Central memory CD4-positive, alpha-beta T cell (primary cell): ENCODE measurements at regions not wholly inside any gene's neighbourhood (a gene's known extent, or its start where the extent isn't known, plus 50 kb on each side); places are given as distances from the start of the nearest gene placed in this dataset.

Experiments
- DNase-seq: peaks from one replicate; pipeline ENCODE4 v3.0.0; 2022

GRCh38 chr2:146321175-146321574, 1523.7 kb upstream of the ACVR2A start:
- DNase-seq, result no peak

GRCh38 chr2:146317959-146318358, 1526.9 kb upstream of the ACVR2A start:
- DNase-seq, result no peak

GRCh38 chr2:146312899-146313298, 1531.9 kb upstream of the ACVR2A start:
- DNase-seq, result no peak

GRCh38 chr2:146305164-146305563, 1539.7 kb upstream of the ACVR2A start:
- DNase-seq, result no peak

- DNase-seq, result no peak
Observed at GRCh38 chr2:146301287-146301686, 1543.5 kb upstream of the ACVR2A start.

- no peak for DNase-seq
Observed at GRCh38 chr2:146295080-146295670, 1549.7 kb upstream of the ACVR2A start.

GRCh38 chr2:146287281-146287680, 1557.5 kb upstream of the ACVR2A start:
- DNase-seq, result no peak

GRCh38 chr2:146278881-146279280, 1565.9 kb upstream of the ACVR2A start:
- DNase-seq, result no peak

GRCh38 chr2:146271131-146271831, 1573.5 kb upstream of the ACVR2A start:
- DNase-seq, result no peak

GRCh38 chr2:146270618-146271017, 1574.2 kb upstream of the ACVR2A start:
- no peak for DNase-seq

GRCh38 chr2:146267093-146267492, 1577.7 kb upstream of the ACVR2A start:
- no peak for DNase-seq

GRCh38 chr2:146265656-146266055, 1579.2 kb upstream of the ACVR2A start:
- no peak for DNase-seq

- no peak for DNase-seq
Observed at GRCh38 chr2:146262606-146263005, 1582.2 kb upstream of the ACVR2A start.

GRCh38 chr2:146260551-146260950, 1584.3 kb upstream of the ACVR2A start:
- DNase-seq, result no peak

- DNase-seq, result no peak
Observed at GRCh38 chr2:146259816-146260215, 1585.0 kb upstream of the ACVR2A start.

GRCh38 chr2:146258071-146258470, 1586.8 kb upstream of the ACVR2A start:
- no peak for DNase-seq

- no peak for DNase-seq
Observed at GRCh38 chr2:146252119-146252518, 1592.7 kb upstream of the ACVR2A start.

GRCh38 chr2:146251328-146251727, 1593.5 kb upstream of the ACVR2A start:
- DNase-seq, result no peak

- no peak for DNase-seq
Observed at GRCh38 chr2:146246736-146247523, 1597.9 kb upstream of the ACVR2A start.

GRCh38 chr2:146246002-146246735, 1598.7 kb upstream of the ACVR2A start:
- DNase-seq, result no peak

- no peak for DNase-seq
Observed at GRCh38 chr2:146244830-146245229, 1600.0 kb upstream of the ACVR2A start.

- DNase-seq, result no peak
Observed at GRCh38 chr2:146244131-146244530, 1600.7 kb upstream of the ACVR2A start.

- DNase-seq, result no peak
Observed at GRCh38 chr2:146241023-146241422, 1603.8 kb upstream of the ACVR2A start.
